GM21619 (cell line): ENCODE measurements at regions not wholly inside any gene's neighbourhood (a gene's known extent, or its start where the extent isn't known, plus 50 kb on each side); places are given as distances from the start of the nearest gene placed in this dataset.
"Not testable (repeated sequence)": the region's sequence is repeated elsewhere in the genome, so short reads cannot be mapped to it uniquely, and the experiment has no call there.

ENCODE experiments used
- ATAC-seq: cut with Tn5 transposase; IDR thresholded peaks from one replicate; pipeline ENCODE4 v1.9.1; 2021; ENCODE audit not compliant: unreplicated experiment

DNA sequence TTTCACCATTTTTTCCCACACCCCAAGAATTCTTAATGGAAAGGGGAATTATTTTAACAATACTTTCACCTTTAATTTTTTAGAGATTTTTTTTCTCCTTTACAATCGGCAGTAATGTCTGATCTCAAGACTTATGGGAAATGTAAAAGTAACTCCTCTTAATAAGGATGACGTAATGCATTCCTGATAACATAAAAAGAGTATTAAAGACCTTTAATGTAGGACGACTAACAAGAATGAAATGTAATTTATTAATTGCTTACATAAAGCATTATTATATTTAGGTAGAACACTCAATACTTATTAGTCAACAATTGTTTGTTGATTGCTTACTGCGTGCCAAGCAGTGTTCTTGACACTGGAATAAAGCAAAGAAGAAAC lies 416.8 kb upstream of the NAALADL2 start:
- no peak for ATAC-seq

DNA sequence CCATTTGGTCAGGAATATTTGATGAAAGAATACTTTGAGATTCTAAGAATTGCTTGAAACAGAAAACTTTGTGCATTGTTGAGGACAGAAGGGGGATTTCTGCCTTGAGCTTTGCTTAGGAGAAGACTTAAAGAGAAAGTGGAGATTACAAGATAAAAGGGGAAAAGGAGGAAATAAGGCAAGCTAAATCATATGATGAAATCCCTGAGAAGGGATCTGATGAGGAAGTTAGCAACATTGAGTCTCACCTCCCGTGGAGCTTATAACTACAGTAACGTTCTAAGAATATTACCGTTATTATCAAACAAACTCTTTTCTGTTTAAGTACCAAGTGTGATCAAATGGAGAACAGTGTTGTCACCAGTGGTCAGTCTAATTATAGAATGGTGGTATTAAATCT lies 414.7 kb upstream of the NAALADL2 start:
- ATAC-seq: no peak

DNA sequence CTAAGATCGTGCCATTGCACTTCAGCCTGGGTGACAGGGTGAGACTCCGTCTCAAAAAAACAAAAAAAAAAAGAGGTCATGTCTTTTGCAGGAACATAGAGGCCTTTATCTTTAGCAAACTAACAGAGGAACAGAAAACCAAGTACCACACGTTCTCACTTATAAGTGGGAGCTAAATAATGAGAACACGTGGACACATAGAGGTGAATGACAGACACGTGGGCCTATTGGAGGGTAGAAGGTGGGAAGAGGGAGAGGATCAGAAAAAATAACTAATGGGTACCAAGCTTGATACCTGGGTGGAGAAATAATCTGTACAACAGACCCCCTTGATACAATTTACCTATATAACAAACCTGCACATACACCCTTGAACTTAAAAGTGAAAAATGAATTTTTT lies 401.4 kb upstream of the NAALADL2 start:
- ATAC-seq: no peak

DNA sequence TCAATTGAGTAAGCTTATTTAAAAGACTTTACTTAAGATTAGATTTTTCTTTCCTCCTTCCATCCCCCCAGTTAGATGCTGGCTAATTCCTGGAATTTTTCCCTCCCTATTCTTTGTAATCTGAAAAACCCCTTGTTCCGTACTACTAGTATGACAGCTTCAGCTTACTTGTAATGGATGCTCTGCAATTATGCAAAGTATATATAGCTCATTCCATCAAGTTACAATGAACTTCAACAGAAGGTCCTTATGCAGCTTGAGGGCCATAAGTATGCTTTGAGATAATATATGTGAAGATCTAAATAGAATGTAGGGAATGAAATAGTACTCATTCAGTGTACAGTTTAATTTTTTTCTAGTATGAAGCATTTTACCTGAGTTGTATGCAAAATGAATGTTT lies 398.3 kb upstream of the NAALADL2 start:
- ATAC-seq: no peak

DNA sequence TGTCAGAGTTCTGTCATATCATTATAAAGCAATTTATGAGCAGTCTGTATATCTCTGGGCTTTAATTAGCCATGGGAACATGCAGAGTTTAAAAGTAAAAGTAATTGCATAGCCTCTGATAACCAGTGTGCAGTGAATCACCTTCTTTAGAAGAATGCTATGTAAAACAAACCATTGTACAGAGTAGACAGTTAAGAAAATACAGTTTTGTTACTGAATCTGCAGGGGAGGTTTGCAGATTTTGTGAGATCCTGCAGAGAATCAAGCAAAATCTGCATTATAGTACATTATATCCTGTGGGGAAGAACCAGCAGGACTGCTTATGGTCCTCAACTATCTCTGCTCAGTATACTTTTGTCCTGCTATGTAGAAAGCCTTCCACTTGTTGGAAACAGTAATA lies 396.2 kb upstream of the NAALADL2 start:
- ATAC-seq: no peak

DNA sequence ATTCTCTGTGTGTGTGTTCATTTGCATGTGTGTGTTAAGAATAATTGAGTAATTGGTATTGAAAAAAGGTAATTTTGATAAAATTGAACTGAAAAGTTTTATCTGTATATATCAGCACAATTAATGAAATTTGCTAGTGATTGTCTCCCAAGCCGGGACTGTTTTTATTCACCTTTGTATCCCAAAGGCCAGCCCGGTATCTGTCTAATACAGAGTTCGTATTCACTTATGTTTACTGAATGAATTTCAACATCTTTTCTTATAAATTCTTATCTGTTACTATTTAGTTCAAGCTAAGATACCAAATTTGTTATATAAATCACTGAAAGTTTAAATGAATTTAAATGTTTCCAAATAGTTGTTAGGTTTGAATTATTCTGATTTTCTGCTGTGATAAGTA lies 394.0 kb upstream of the NAALADL2 start:
- ATAC-seq: no peak

DNA sequence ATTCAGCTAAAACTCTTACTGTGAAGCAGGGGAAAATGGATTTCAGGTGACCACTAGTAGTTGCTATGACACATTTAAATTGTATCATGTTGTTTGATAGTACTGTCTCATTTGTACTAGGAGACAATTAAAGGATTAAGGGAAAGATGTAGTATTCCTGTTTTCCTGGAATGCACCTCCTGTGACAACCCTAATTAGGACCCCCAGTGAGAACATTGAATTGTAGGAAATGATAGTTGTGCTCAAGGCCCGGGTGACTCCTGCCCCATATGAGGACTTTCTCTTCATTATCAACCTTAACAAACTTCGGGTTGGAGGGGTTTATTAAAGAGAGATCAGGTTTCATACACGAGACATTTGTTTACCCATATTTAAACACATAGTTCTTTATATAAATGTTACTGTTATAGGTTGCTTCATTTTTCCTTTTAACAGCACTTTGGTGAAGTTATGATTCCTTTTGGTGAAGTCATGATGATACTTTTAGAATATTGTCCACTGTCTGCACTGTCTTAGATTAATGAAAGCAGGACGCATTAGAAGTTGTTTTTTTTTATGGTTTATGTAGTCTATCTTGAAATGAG lies 392.6 kb upstream of the NAALADL2 start:
- ATAC-seq: no peak

DNA sequence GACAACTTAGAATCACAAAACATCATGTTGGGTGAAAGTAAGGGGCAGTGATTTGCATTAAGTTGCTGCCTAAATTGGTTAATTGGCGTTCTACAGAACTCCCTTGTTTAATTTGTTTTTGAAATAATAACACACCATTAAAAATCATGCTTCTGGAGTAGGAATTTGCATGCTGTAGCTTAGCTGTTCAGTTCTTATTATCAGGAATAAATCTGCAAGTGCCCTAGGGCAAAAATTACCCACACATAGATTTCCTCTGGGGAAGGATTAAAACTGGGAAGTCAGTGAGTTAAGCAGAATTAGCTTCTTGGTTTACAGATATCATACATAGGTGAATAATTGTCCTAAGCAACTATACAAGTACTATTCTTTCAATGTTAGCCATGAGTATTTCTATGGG lies 381.6 kb upstream of the NAALADL2 start:
- no peak for ATAC-seq

DNA sequence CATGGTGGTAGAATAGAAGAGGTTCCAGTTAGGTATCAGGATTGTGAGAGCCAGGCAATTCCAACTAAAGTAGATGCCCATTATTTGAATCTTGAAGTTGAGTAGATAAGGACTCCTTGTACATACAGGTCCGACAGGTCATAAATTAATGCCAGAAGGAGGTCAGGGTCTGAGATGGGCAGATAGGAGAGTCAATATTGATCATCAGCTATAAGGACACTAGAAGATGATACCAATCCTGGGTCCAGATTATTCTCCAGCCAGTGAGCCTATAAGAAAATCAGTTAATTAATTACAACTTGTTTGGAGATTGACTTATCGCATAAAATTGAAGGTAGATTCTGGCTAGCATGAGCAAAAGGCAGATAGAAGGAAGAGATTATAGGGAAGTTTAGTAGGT lies 378.4 kb upstream of the NAALADL2 start:
- no peak for ATAC-seq

DNA sequence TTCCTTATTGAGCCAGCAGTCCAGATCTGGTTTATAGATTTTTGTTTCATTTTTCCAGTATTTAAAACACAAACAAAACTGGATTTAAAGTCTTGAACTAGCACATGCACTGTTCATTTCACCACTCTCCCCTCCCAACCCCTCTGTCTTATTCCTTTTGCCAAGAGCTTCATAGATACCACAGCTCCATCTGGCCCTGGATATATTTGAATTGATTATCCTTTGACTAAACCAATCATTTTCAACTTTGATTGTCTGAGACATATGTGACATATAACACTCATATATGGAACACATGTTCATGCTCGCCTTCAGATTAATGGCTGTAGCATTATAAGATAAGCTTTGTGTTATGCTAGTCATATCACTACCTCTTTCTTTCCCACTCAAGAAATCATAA lies 376.6 kb upstream of the NAALADL2 start:
- ATAC-seq: no peak

DNA sequence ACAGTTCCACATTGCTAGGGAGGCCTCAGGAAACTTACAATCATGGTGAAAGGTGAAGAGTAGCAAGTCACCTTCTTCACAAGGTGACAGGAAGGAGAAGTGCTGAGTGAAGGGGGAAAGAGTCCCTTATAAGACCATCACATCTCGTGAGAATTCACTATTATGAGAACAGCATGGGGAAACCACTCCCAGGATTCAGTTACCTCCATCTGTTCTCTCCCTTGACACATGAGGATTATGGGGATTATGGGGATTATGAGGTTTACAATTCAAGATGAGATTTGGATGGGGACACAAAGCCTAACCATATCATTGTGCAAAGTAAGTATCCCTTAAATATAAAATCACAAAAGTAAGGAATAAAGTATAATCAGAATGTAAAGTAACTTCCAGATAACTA lies 375.9 kb upstream of the NAALADL2 start:
- ATAC-seq: no peak

DNA sequence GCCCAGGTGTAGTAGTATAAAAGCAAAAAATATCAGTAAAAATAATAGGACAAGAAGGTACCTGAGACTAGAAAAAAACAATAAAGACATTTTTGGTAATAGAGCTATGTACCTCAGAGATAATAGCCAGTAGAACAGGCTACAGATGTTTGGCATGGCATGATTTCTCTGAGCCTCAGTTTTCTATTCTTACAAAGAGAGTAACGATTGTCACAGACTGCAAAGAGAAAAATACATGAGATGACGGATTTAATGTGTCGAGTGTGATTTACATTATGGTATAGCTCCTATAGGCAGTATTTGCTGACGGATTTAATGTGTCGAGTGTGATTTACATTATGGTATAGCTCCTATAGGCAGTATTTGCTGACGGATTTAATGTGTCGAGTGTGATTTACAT lies 375.3 kb upstream of the NAALADL2 start:
- ATAC-seq: not testable (repeated sequence)

DNA sequence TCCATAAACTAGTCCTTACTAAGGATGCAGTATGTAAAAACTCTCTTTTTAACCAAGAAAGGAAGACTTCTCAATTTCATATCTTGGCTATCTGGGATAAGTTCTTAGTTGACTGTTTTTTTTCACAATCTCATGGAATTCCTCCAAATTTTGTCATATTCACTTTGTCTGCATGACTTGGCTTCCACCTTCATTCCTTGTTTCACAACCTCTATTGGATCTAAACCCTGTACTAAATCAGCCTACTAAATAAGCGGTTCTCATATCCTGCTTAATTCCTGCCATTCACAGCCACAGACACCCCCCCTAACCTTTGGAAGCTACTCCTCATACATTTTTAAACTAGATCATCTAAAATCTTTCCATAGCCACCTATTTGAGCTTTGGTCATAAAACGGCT lies 370.6 kb upstream of the NAALADL2 start:
- ATAC-seq: no peak

DNA sequence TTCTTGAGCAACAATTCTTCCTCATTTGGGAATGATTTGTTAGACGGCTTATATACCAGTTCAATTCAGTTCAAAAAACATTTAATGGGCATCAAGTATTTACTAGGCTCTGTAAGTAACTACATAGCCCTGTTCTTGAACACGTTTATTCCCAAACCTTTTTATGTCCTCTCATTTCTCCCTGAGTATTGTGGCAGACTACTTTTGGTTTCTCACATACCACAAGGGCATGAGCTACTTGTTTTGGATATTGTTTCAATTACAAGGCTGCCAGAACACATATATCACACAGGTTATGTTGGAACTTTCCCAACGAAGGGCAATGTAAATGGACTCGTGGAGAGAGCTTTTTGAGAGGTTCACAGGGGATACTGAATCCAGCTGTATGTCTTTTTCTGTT lies 363.8 kb upstream of the NAALADL2 start:
- ATAC-seq: no peak

DNA sequence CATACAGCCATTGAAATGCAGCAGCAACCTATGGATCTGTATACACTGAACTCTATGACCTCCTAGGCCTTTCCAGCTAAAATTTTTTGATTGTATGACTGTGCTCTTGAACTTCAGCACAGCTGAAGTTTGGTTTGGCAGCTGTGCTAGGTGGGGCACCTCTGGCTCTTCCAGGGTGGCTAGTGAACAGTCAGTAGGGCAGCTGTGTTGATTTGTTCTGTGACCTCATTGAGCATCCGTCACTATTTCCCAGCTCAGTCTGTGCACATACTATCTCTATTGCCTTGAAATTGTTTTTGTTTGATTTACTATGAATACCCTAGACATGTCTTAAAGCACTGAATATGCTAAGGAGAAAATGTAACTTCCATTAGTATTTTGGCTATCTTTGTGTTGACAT lies 363.2 kb upstream of the NAALADL2 start:
- ATAC-seq: no peak

DNA sequence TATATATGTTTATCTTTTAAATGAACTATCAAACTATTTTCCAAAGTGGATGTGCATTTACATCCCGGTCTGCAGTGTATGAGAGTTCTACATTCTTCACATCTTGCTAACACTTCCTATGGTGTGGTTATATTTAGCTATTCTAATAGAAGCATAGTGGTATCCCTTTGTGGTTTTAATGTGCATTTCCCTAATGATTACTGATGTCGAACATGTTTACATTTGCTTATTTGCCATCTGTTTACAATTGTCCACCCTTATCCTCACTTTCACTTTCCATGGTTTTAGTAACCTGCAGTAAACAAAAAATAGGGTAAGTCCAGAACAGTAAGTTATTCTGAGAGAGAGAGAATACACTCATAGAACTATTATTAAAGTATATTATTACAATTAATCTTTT lies 360.5 kb upstream of the NAALADL2 start:
- no peak for ATAC-seq

DNA sequence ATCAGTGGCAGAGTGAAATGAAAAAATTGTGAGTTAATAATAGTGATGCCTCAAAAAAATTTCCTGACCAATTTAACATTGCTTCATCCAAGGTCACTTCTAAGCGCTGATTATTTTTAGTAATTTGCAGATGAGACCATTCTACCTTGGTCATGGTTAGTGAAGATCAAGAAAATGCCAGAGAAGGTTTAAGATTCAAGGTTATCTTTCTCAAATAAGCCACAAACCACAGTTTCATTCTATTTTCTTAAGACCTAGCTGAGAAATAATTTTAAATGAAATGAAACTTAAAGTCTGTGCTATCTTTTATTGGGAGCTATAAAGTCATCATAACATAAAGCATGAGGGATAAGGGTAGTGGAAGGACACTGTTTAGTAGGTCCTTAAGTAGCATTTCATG lies 353.9 kb upstream of the NAALADL2 start:
- no peak for ATAC-seq

DNA sequence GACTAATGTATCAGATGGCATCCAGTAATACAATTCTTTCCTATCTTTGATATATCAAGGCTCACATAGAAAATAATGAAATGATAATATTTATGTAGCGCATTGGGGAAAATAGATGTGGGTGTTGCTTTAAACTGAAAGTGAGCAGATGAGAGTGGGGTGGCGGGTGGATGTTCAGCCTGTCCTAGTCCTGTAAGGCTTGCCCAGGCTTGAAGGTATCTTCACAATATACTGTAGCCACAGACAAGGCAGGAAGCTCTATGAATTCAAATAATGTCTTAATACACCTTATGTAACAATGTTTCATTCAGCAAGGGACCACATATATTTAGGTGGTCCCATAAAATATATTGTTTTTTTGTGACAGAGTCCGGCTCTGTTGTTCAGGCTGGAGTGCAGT lies 334.9 kb upstream of the NAALADL2 start:
- no peak for ATAC-seq

DNA sequence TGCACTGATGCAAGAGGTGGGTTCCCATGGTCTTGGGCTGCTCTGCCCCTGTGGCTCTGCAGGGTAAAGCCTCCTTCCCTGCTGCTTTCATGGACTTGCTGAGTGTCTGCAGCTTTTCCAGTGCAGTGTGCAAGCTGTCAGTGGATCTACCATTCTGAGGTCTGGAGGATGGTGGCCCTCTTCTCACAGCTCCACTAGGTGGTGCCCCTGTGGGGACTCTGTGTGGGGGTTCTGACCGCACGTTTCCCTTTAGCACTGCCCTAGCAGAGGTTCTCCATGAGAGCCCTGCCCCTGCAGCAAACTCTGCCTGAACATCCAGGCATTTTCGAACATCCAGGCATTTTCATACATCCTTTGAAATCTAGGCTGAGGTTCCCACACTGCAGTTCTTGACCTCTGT lies 329.8 kb upstream of the NAALADL2 start:
- ATAC-seq: no peak

DNA sequence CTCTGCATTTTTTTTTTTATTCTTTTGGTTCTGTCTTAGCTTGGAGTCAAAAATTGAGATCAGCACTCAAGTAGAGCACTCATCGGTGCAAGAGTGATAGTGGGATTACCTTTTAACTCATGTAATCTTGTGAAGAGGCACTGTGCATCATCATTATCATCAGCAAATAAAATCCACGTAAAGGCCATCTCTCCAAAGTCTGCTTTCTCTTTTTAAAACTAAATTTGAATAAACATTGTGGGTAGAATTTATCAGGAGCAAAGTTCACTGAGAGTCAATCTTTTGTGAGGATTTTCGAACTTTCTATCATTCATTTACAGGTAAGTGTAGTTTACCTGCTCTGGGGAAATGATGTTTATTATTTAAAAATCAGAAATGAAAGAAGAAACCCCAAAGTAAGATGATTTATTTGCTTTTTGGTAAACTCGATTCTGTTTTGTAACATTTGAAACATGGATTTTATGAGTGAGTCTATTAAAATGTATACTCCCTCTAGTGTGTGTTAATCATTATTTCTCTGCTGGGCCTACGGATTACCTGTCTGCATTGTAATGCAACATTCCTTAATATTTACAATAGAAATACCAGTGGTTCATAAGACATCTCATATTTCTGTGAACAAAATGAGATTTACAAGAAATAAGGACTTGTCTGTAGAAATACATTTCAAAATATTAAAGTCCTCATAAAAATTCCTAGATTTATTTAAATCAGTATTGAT lies 327.7 kb upstream of the NAALADL2 start:
- no peak for ATAC-seq

DNA sequence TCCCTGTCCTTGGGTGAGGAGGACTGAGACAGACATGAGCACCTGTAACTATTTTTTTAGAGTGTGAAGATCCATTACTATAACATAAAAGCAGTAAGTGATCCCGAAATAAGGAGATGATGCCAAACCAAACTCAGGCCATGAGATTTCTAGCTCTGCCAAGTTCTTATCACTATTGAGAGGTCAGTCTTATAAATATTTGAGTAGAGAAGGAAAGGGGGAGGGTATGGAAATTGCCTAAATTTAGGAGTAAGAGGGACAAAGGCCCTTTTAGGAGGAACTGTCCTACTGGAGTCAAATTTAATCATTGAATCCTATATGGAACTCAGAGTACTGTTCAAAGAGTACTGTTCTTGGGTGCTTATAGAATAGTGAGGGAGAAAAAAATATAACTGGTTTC lies 326.9 kb upstream of the NAALADL2 start:
- ATAC-seq: no peak

DNA sequence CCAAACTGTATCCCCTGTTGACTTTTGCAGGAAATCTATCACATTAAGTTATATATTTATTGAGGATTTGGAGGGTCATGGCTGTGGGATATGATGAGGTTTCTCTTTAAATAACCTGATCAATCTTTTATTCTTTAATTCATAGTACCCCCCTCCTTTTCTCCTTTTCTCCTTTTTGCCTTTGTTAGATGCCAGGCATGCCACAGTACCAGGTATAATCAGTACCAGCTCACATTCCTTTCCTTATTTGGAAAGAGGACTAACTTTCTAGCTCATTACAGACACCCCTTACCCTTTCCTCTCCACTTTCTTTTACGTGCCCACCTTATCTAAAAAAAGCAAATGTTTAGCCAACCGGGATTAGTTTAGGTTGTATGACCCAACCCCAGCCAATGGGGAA lies 326.4 kb upstream of the NAALADL2 start:
- ATAC-seq: no peak

DNA sequence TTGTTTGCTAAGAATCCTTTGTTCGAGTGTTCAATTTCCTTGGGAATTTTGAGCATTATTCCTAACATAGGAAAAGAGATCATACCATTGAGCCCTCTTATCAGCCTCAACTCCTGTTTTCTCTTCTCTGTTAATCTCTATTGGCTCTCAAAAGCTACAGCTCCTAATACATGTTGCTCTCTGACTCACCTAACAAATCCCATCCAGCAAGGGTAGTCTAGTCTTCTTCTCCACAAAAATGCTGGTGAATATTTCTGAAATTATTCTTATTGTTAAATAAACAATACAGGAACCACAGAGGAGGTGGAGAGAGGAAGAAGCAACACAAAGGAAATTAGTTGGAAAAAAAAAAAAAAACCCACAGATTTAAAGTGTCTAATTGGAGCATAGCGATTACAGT lies 325.8 kb upstream of the NAALADL2 start:
- no peak for ATAC-seq
